HEK293 (cell line): ENCODE measurements at regions not wholly inside any gene's neighbourhood (a gene's known extent, or its start where the extent isn't known, plus 50 kb on each side); places are given as distances from the start of the nearest gene placed in this dataset.

Experiments used
- CTCF ChIA-PET: fragments of 350-600 bp; formaldehyde crosslinking; extraction: SDS; loops from one replicate; lab custom pipeline; 2021; ENCODE audit warnings: antibody characterized with exemption; lab: Yijun Ruan, JAX
- POLR2A ChIA-PET: fragments of 300-600 bp; formaldehyde crosslinking; extraction: SDS; loops from one replicate; lab custom pipeline; 2020; ENCODE audit warnings: antibody characterized with exemption, inconsistent platforms; lab: Yijun Ruan, JAX
- H3K27ac ChIP-seq: fragments of 200-500 bp; sonication (Bioruptor generic); 2 replicates; pipeline ENCODE4 v1.5.1; 2014; ENCODE audit warnings: low read depth, low read length, control low read depth, inconsistent platforms; ENCODE audit errors: extremely low read depth
- H3K36me3 ChIP-seq, 2 experiments: fragments of 200-500 bp in 1 of 2; sonication (Bioruptor generic) in 1 of 2; 1 replicate in 1 of 2; 2 replicates in 1 of 2; pipeline ENCODE4 v1.5.1; 2014 to 2017; ENCODE audit warnings: inconsistent platforms in 2 of 2, low read length in 2 of 2; ENCODE audit not compliant: control insufficient read depth in 2 of 2, insufficient read depth in 1 of 2
- H3K4me1 ChIP-seq: fragments of 200-500 bp; sonication (Bioruptor generic); 2 replicates; pipeline ENCODE4 v1.5.1; 2014; ENCODE audit warnings: mild to moderate bottlenecking, low read length, inconsistent platforms; ENCODE audit not compliant: control insufficient read depth, insufficient read depth
- H3K4me3 ChIP-seq: 2 replicates; pipeline ENCODE4 v1.5.1; 2011; ENCODE audit warnings: low read depth, mild to moderate bottlenecking, control low read depth, low read length, moderate library complexity
- H3K9me3 ChIP-seq: fragments of 200-500 bp; sonication (Bioruptor generic); 2 replicates; pipeline ENCODE4 v1.5.1; 2014; ENCODE audit warnings: low read depth, low read length, inconsistent platforms; ENCODE audit not compliant: control insufficient read depth, insufficient read depth
- BCL11A ChIP-seq: fragments of 450-650 bp; formaldehyde crosslinking; IDR thresholded peaks from 2 replicates; pipeline ENCODE4 v1.5.1; 2016; ENCODE audit warnings: low read depth, missing biosample characterization, missing genetic modification characterization
- EGR2 ChIP-seq: fragments of 450-650 bp; formaldehyde crosslinking; IDR thresholded peaks from 2 replicates; pipeline ENCODE4 v1.5.1; 2016; ENCODE audit warnings: low read depth, missing biosample characterization, missing genetic modification characterization
- GLIS2 ChIP-seq: fragments of 450-650 bp; formaldehyde crosslinking; IDR thresholded peaks from 2 replicates; pipeline ENCODE4 v1.5.1; 2016; ENCODE audit warnings: missing biosample characterization, missing genetic modification characterization
- KLF9 ChIP-seq: fragments of 450-650 bp; formaldehyde crosslinking; IDR thresholded peaks from 2 replicates; pipeline ENCODE4 v1.5.1; 2016; ENCODE audit warnings: missing biosample characterization, missing genetic modification characterization, low read depth
- MZF1 ChIP-seq: fragments of 450-650 bp; formaldehyde crosslinking; IDR thresholded peaks from 2 replicates; pipeline ENCODE4 v1.5.1; 2017; ENCODE audit warnings: missing biosample characterization, missing genetic modification characterization, borderline replicate concordance
- OVOL3 ChIP-seq: fragments of 450-650 bp; formaldehyde crosslinking; IDR thresholded peaks from 2 replicates; pipeline ENCODE4 v1.5.1; 2016; ENCODE audit warnings: missing biosample characterization, missing genetic modification characterization
- SP3 ChIP-seq: fragments of 450-650 bp; formaldehyde crosslinking; IDR thresholded peaks from 2 replicates; pipeline ENCODE4 v1.5.1; 2016; ENCODE audit warnings: missing biosample characterization, missing genetic modification characterization
- ZBTB1 ChIP-seq: fragments of 450-650 bp; formaldehyde crosslinking; IDR thresholded peaks from 2 replicates; pipeline ENCODE4 v1.5.1; 2016; ENCODE audit warnings: missing biosample characterization, missing genetic modification characterization
- ZFP41 ChIP-seq: fragments of 450-650 bp; formaldehyde crosslinking; IDR thresholded peaks from 2 replicates; pipeline ENCODE4 v1.5.1; 2016; ENCODE audit warnings: missing biosample characterization, missing genetic modification characterization, borderline replicate concordance
- ZNF112 ChIP-seq: fragments of 450-650 bp; formaldehyde crosslinking; IDR thresholded peaks from 2 replicates; pipeline ENCODE4 v1.5.0; 2017; ENCODE audit warnings: missing biosample characterization, missing genetic modification characterization
- ZNF121 ChIP-seq: fragments of 450-650 bp; formaldehyde crosslinking; IDR thresholded peaks from 2 replicates; pipeline ENCODE4 v1.5.1; 2016; ENCODE audit warnings: missing biosample characterization, missing genetic modification characterization
- ZNF132 ChIP-seq: fragments of 450-650 bp; formaldehyde crosslinking; IDR thresholded peaks from 2 replicates; pipeline ENCODE4 v1.5.1; 2017; ENCODE audit warnings: missing biosample characterization, missing genetic modification characterization, borderline replicate concordance
- ZNF169 ChIP-seq: fragments of 450-650 bp; formaldehyde crosslinking; IDR thresholded peaks from 2 replicates; pipeline ENCODE4 v1.5.1; 2016; ENCODE audit warnings: missing biosample characterization, missing genetic modification characterization
- ZNF2 ChIP-seq: fragments of 450-650 bp; formaldehyde crosslinking; IDR thresholded peaks from 2 replicates; pipeline ENCODE4 v1.5.1; 2016; ENCODE audit warnings: missing biosample characterization, missing genetic modification characterization
- ZNF266 ChIP-seq: fragments of 450-650 bp; formaldehyde crosslinking; IDR thresholded peaks from 2 replicates; pipeline ENCODE4 v1.5.1; 2016; ENCODE audit warnings: missing biosample characterization, missing genetic modification characterization, low read depth
- ZNF423 ChIP-seq: fragments of 450-650 bp; formaldehyde crosslinking; IDR thresholded peaks from 2 replicates; pipeline ENCODE4 v1.5.1; 2016; ENCODE audit warnings: missing biosample characterization, missing genetic modification characterization
- ZNF514 ChIP-seq: fragments of 450-650 bp; formaldehyde crosslinking; IDR thresholded peaks from 2 replicates; pipeline ENCODE4 v1.5.1; 2016; ENCODE audit warnings: missing biosample characterization, missing genetic modification characterization
- ZNF544 ChIP-seq: fragments of 450-650 bp; formaldehyde crosslinking; IDR thresholded peaks from 2 replicates; pipeline ENCODE4 v1.5.0; 2017; ENCODE audit warnings: missing biosample characterization, missing genetic modification characterization
- ZNF548 ChIP-seq: fragments of 450-650 bp; formaldehyde crosslinking; IDR thresholded peaks from 2 replicates; pipeline ENCODE4 v1.5.1; 2016; ENCODE audit warnings: missing biosample characterization, missing genetic modification characterization
- ZNF785 ChIP-seq: fragments of 450-650 bp; formaldehyde crosslinking; IDR thresholded peaks from 2 replicates; pipeline ENCODE4 v1.5.1; 2016; ENCODE audit warnings: missing biosample characterization, missing genetic modification characterization
- ZSCAN23 ChIP-seq: fragments of 450-650 bp; formaldehyde crosslinking; IDR thresholded peaks from 2 replicates; pipeline ENCODE4 v1.5.1; 2016; ENCODE audit warnings: missing biosample characterization, missing genetic modification characterization
- TF ChIP-seq, protein P1 (sequence below): fragments of 450-650 bp; formaldehyde crosslinking; IDR thresholded peaks from 2 replicates; pipeline ENCODE4 v1.5.1; 2016; ENCODE audit warnings: missing biosample characterization, missing genetic modification characterization
- TF ChIP-seq, protein P2 (sequence below): fragments of 450-650 bp; formaldehyde crosslinking; IDR thresholded peaks from 2 replicates; pipeline ENCODE4 v1.5.1; 2016; ENCODE audit warnings: missing biosample characterization, missing genetic modification characterization
- TF ChIP-seq, protein P3 (sequence below): fragments of 450-650 bp; formaldehyde crosslinking; IDR thresholded peaks from 2 replicates; pipeline ENCODE4 v1.5.1; 2017; ENCODE audit warnings: missing biosample characterization, missing genetic modification characterization
- TF ChIP-seq, protein P4 (sequence below): fragments of 450-650 bp; formaldehyde crosslinking; IDR thresholded peaks from 2 replicates; pipeline ENCODE4 v1.5.1; 2016; ENCODE audit warnings: missing biosample characterization, missing genetic modification characterization
- TF ChIP-seq, protein P5 (sequence below): fragments of 450-650 bp; formaldehyde crosslinking; IDR thresholded peaks from 2 replicates; pipeline ENCODE4 v1.5.1; 2017; ENCODE audit warnings: missing biosample characterization, missing genetic modification characterization

GRCh38 chr6:113564371-113565171 is 292.6 kb upstream of the MARCKS start:
- H3K4me3 ChIP-seq = no peak overlapping the region
- no peaks in the 10 kb centered on the region for H3K36me3 ChIP-seq
- H3K27ac ChIP-seq = no peak overlapping the region
- TF ChIP-seq MZF1 (tag by site-specific recombination) = no peak
- no peak for TF ChIP-seq SP3
- TF ChIP-seq KLF9 (tag by site-specific recombination) = no peak
- no peak for TF ChIP-seq GLIS2 (tag by site-specific recombination)
- TF ChIP-seq ZSCAN23 (tag by site-specific recombination) = no peak
- no peak for TF ChIP-seq ZBTB1 (tag by site-specific recombination)
- TF ChIP-seq, protein P1, sequence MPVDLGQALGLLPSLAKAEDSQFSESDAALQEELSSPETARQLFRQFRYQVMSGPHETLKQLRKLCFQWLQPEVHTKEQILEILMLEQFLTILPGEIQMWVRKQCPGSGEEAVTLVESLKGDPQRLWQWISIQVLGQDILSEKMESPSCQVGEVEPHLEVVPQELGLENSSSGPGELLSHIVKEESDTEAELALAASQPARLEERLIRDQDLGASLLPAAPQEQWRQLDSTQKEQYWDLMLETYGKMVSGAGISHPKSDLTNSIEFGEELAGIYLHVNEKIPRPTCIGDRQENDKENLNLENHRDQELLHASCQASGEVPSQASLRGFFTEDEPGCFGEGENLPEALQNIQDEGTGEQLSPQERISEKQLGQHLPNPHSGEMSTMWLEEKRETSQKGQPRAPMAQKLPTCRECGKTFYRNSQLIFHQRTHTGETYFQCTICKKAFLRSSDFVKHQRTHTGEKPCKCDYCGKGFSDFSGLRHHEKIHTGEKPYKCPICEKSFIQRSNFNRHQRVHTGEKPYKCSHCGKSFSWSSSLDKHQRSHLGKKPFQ (tag by site-specific recombination) = no peak
- TF ChIP-seq ZNF112 = no peak
- TF ChIP-seq, protein P2, sequence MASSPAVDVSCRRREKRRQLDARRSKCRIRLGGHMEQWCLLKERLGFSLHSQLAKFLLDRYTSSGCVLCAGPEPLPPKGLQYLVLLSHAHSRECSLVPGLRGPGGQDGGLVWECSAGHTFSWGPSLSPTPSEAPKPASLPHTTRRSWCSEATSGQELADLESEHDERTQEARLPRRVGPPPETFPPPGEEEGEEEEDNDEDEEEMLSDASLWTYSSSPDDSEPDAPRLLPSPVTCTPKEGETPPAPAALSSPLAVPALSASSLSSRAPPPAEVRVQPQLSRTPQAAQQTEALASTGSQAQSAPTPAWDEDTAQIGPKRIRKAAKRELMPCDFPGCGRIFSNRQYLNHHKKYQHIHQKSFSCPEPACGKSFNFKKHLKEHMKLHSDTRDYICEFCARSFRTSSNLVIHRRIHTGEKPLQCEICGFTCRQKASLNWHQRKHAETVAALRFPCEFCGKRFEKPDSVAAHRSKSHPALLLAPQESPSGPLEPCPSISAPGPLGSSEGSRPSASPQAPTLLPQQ (tag by site-specific recombination) = no peak
- TF ChIP-seq ZNF132 = no peak
- TF ChIP-seq, protein P3, sequence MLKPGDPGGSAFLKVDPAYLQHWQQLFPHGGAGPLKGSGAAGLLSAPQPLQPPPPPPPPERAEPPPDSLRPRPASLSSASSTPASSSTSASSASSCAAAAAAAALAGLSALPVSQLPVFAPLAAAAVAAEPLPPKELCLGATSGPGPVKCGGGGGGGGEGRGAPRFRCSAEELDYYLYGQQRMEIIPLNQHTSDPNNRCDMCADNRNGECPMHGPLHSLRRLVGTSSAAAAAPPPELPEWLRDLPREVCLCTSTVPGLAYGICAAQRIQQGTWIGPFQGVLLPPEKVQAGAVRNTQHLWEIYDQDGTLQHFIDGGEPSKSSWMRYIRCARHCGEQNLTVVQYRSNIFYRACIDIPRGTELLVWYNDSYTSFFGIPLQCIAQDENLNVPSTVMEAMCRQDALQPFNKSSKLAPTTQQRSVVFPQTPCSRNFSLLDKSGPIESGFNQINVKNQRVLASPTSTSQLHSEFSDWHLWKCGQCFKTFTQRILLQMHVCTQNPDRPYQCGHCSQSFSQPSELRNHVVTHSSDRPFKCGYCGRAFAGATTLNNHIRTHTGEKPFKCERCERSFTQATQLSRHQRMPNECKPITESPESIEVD (tag by site-specific recombination) = no peak
- TF ChIP-seq ZNF2 (tag by site-specific recombination) = no peak
- no peaks in the 10 kb centered on the region for H3K4me1 ChIP-seq
- CTCF ChIA-PET = no interaction called here
- POLR2A ChIA-PET = no interaction called here
- H3K9me3 ChIP-seq = no peaks in the 10 kb centered on the region

DNA sequence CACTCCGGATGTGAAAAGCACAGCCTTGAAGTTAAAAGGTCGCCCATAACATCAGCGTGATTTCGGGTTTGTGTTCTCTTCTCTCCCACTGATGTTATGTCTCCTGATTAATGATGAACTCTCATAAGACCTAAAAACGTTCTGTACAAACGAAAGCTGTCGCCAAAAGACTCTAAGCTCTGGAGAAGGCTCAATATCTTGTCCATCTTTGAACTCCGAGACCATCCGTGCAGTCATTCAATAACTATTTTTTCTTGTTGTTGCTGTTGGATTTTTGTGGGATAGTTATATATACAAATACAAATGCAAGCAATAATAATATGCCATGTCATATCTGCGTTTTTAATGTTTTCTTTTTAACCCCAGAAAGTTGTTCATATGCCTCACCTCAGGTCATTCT is 291.8 kb upstream of the MARCKS start:
- CTCF ChIA-PET = no interaction called here
- H3K36me3 ChIP-seq = no peaks in the 10 kb centered on the region
- no peaks in the 10 kb centered on the region for H3K4me1 ChIP-seq
- POLR2A ChIA-PET = no interaction called here
- no peaks in the 10 kb centered on the region for H3K9me3 ChIP-seq
- H3K27ac ChIP-seq = no peak overlapping the region
- no peak overlapping the region for H3K4me3 ChIP-seq
- TF ChIP-seq ZFP41 (tag by site-specific recombination) = no peak
- TF ChIP-seq ZNF423 = no peak
- TF ChIP-seq, protein P4, sequence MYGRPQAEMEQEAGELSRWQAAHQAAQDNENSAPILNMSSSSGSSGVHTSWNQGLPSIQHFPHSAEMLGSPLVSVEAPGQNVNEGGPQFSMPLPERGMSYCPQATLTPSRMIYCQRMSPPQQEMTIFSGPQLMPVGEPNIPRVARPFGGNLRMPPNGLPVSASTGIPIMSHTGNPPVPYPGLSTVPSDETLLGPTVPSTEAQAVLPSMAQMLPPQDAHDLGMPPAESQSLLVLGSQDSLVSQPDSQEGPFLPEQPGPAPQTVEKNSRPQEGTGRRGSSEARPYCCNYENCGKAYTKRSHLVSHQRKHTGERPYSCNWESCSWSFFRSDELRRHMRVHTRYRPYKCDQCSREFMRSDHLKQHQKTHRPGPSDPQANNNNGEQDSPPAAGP (tag by site-specific recombination) = no peak
- no peak for TF ChIP-seq BCL11A (tag by site-specific recombination)
- TF ChIP-seq, protein P1 (tag by site-specific recombination) = no peak
- TF ChIP-seq ZNF2 (tag by site-specific recombination) = no peak
- TF ChIP-seq ZNF169 (tag by site-specific recombination) = no peak
- TF ChIP-seq ZNF266 = no peak
- TF ChIP-seq ZNF514 = no peak
- no peak for TF ChIP-seq ZNF544 (tag by site-specific recombination)
- TF ChIP-seq OVOL3 (tag by site-specific recombination) = no peak
- no peak for TF ChIP-seq ZNF785 (tag by site-specific recombination)
- TF ChIP-seq ZNF548 (tag by site-specific recombination) = no peak
- TF ChIP-seq EGR2 (tag by site-specific recombination) = no peak
- TF ChIP-seq, protein P5, sequence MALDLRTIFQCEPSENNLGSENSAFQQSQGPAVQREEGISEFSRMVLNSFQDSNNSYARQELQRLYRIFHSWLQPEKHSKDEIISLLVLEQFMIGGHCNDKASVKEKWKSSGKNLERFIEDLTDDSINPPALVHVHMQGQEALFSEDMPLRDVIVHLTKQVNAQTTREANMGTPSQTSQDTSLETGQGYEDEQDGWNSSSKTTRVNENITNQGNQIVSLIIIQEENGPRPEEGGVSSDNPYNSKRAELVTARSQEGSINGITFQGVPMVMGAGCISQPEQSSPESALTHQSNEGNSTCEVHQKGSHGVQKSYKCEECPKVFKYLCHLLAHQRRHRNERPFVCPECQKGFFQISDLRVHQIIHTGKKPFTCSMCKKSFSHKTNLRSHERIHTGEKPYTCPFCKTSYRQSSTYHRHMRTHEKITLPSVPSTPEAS (tag by site-specific recombination) = no peak
- no peak for TF ChIP-seq ZNF121 (tag by site-specific recombination)
- TF ChIP-seq, all 188 proteins: peak for 0
